ENCODE measurements at regions not wholly inside any gene's neighbourhood (a gene's known extent, or its start where the extent isn't known, plus 50 kb on each side); places are given as distances from the start of the nearest gene placed in this dataset.

GRCh38 chrX:26670521-26670920 lies 454.6 kb downstream of the MAGEB5 start:
- no peak for TF ChIP-seq POLR2A (IDR thresholded peaks at IDR 0.05)
- TF ChIP-seq CTCF (IDR thresholded peaks at IDR 0.05) = no peak

Data from Peyer's patch (tissue), 4 donors.